GM23248 (cell line): ENCODE measurements at regions not wholly inside any gene's neighbourhood (a gene's known extent, or its start where the extent isn't known, plus 50 kb on each side); places are given as distances from the start of the nearest gene placed in this dataset.

ENCODE experiments used
- EZH2 ChIP-seq: fragments of 200-600 bp; sonication (generic); IDR thresholded peaks from 2 replicates; pipeline ENCODE4 v1.6.1; 2018; ENCODE audit warnings: antibody characterized with exemption, mild to moderate bottlenecking; ENCODE audit not compliant: insufficient read depth, poor library complexity, severe bottlenecking
- EZH2phosphoT487 ChIP-seq: fragments of 200-600 bp; sonication (generic); IDR thresholded peaks from 2 replicates; pipeline ENCODE4 v1.6.1; 2018; ENCODE audit warnings: antibody characterized with exemption, moderate library complexity, mild to moderate bottlenecking, low read depth; ENCODE audit not compliant: insufficient read depth

DNA sequence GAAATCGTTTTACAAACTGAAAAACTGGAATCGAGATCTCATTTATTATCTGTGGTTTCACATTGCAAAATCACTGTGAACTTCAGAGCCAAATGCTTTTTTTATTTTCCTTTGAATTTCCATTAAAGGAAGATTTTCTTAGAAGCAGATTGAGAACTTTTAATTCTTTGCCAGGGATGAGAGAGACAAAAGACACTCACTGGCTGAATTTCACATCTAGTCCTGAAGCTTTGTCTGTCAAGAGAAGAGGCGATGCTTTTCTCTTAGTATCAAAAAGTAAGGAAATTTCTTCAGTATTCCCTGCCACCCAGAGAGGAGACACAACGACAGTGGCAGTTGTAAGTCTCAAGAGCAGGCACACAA is 141.8 kb downstream of the TMEM200A start:
- TF ChIP-seq EZH2 (no peak), EZH2phosphoT487 (no peak)
